Panc1 (cell line): ENCODE measurements at regions not wholly inside any gene's neighbourhood (a gene's known extent, or its start where the extent isn't known, plus 50 kb on each side); places are given as distances from the start of the nearest gene placed in this dataset.

Source experiments
- CTCF ChIP-seq: fragments of 450-650 bp; IDR thresholded peaks from 2 replicates; pipeline ENCODE4 v1.5.1; 2017; ENCODE audit warnings: mild to moderate bottlenecking
- POLR2AphosphoS5 ChIP-seq: IDR thresholded peaks from 2 replicates; pipeline ENCODE4 v1.6.1; 2012; ENCODE audit warnings: mild to moderate bottlenecking, low read depth, low read length, moderate library complexity
- TF ChIP-seq, protein P1 (sequence below), 2 experiments: IDR thresholded peaks; 2 replicates each; pipeline ENCODE4 v1.6.1; 2011 to 2012; ENCODE audit warnings: low read depth in 2 of 2, control low read depth in 1 of 2, low read length in 1 of 2, mild to moderate bottlenecking in 1 of 2, moderate library complexity in 1 of 2; ENCODE audit not compliant: insufficient read depth in 1 of 2

DNA sequence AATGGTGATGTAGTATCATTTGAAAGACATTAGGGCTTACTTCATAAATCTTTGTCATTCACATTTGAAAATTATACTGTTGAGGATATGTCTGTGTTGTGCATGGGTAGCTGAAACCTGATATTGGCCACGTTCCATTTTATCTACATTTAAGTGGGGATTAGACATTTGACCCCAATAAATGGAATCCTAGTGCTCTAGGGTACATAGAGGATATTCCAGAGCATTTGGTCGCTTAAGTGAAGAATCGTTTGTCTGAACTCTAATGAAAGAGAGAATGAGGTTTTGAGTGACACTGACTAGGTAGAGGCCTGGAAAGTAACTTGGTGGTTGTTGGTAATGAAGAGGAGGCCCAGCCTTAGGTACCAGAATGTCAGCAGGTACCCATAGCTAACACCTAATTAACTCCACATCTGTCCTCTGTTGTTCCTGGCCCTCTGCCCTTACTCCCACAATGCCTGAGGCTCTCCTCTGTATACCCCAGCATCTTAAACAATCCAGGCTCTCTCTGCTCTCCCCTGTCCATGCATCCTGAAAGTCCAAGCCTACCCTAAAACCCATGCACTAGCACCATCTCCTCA, 299.5 kb upstream of the KLF3 start:
- no peak for TF ChIP-seq POLR2AphosphoS5
- TF ChIP-seq CTCF = no peak
- TF ChIP-seq, protein P1, sequence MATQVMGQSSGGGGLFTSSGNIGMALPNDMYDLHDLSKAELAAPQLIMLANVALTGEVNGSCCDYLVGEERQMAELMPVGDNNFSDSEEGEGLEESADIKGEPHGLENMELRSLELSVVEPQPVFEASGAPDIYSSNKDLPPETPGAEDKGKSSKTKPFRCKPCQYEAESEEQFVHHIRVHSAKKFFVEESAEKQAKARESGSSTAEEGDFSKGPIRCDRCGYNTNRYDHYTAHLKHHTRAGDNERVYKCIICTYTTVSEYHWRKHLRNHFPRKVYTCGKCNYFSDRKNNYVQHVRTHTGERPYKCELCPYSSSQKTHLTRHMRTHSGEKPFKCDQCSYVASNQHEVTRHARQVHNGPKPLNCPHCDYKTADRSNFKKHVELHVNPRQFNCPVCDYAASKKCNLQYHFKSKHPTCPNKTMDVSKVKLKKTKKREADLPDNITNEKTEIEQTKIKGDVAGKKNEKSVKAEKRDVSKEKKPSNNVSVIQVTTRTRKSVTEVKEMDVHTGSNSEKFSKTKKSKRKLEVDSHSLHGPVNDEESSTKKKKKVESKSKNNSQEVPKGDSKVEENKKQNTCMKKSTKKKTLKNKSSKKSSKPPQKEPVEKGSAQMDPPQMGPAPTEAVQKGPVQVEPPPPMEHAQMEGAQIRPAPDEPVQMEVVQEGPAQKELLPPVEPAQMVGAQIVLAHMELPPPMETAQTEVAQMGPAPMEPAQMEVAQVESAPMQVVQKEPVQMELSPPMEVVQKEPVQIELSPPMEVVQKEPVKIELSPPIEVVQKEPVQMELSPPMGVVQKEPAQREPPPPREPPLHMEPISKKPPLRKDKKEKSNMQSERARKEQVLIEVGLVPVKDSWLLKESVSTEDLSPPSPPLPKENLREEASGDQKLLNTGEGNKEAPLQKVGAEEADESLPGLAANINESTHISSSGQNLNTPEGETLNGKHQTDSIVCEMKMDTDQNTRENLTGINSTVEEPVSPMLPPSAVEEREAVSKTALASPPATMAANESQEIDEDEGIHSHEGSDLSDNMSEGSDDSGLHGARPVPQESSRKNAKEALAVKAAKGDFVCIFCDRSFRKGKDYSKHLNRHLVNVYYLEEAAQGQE (IDR thresholded peaks at IDR 0.05; ENCODE audit: insufficient read depth in 1 of 2, low read depth in 2 of 2, low read length in 1 of 2) = no peak
